Endothelial cell of umbilical vein (primary cell): ENCODE measurements at regions not wholly inside any gene's neighbourhood (a gene's known extent, or its start where the extent isn't known, plus 50 kb on each side); places are given as distances from the start of the nearest gene placed in this dataset.

Experiments used
- BruUV-seq: library from RNA; stranded (reverse); fragments of 400-500 nt; replicated peaks from 2 replicates; lab custom pipeline; 2021; lab: Mats Ljungman, UMichigan
- CTCF ChIA-PET: fragments of 300-600, 350-600 bp; sonication (Branson Sonifier 250); formaldehyde crosslinking; loops from one replicate; lab custom pipeline; 2021; ENCODE audit warnings: antibody characterized with exemption, inconsistent platforms; lab: Charles Lee
- POLR2A ChIA-PET: fragments of 300-600, 350-600 bp; sonication (Branson Sonifier 250); formaldehyde crosslinking; loops from one replicate; lab custom pipeline; 2021; ENCODE audit warnings: antibody characterized with exemption, inconsistent platforms; lab: Charles Lee
- DNase-seq: peaks from one replicate; pipeline ENCODE4 v3.0.0-alpha.2; 2011; ENCODE audit warnings: low read depth, low spot score
- FAIRE-seq: peaks from 2 replicates; lab custom pipeline; 2011; peaks lifted over from hg19 to GRCh38; lab: Jason Lieb, UNC
- H2AFZ ChIP-seq: 2 replicates; pipeline ENCODE4 v1.6.0; 2012; ENCODE audit warnings: low read depth, low read length, control low read depth, inconsistent platforms
- H3K27ac ChIP-seq: 2 replicates; pipeline ENCODE4 v1.5.1; 2011; ENCODE audit warnings: low read depth, mild to moderate bottlenecking, control low read depth, low read length, moderate library complexity; ENCODE audit not compliant: insufficient read depth
- H3K27me3 ChIP-seq, 2 experiments: 2 replicates each; pipeline versions ENCODE4 v1.6.0 to v1.6.1; 2011; ENCODE audit warnings: low read length in 2 of 2, mixed read lengths in 1 of 2; ENCODE audit not compliant: control insufficient read depth in 2 of 2, insufficient read depth in 2 of 2
- H3K36me3 ChIP-seq, 2 experiments: 2 replicates in 1 of 2; 3 replicates in 1 of 2; pipeline ENCODE4 v1.5.1; 2011; ENCODE audit warnings: low read length in 2 of 2, mild to moderate bottlenecking in 1 of 2, moderate library complexity in 1 of 2; ENCODE audit not compliant: control insufficient read depth in 2 of 2, insufficient read depth in 2 of 2; ENCODE audit errors: extremely low read depth in 1 of 2
- H3K4me1 ChIP-seq: 3 replicates; pipeline ENCODE4 v1.5.1; 2011; ENCODE audit warnings: mild to moderate bottlenecking, low read length; ENCODE audit not compliant: control insufficient read depth, insufficient read depth; ENCODE audit errors: extremely low read depth
- H3K4me2 ChIP-seq: 2 replicates; pipeline ENCODE4 v1.6.1; 2011; ENCODE audit warnings: low read length, control low read depth, mixed read lengths; ENCODE audit not compliant: insufficient read depth
- H3K4me3 ChIP-seq, 3 experiments: fragments of 200-600 bp in 1 of 3; sonication (generic), shearing (Covaris generic) in 1 of 3; replicated peaks in 1 of 3; 2 replicates each; pipeline ENCODE4 v1.5.1; 2011 to 2016; ENCODE audit warnings: control low read depth in 3 of 3, low read length in 3 of 3, mild to moderate bottlenecking in 2 of 3, inconsistent platforms in 1 of 3, low read depth in 1 of 3, moderate library complexity in 1 of 3; ENCODE audit not compliant: insufficient read depth in 1 of 3
- H3K79me2 ChIP-seq: 2 replicates; pipeline ENCODE4 v1.6.0; 2012; ENCODE audit warnings: low read length, inconsistent platforms; ENCODE audit not compliant: control insufficient read depth, insufficient read depth
- H3K9ac ChIP-seq: replicated peaks from 2 replicates; pipeline ENCODE3; 2011; ENCODE audit warnings: low read length, control low read depth; ENCODE audit not compliant: insufficient read depth; ENCODE audit errors: extremely low read depth
- H3K9me1 ChIP-seq: replicated peaks from 3 replicates; pipeline ENCODE4 v1.6.0; 2011; ENCODE audit warnings: mild to moderate bottlenecking, low read length; ENCODE audit not compliant: control insufficient read depth, insufficient read depth; ENCODE audit errors: extremely low read depth
- H3K9me3 ChIP-seq: replicated peaks from 2 replicates; pipeline ENCODE4 v1.5.1; 2012; ENCODE audit warnings: low read length, inconsistent platforms; ENCODE audit not compliant: control insufficient read depth, insufficient read depth
- H4K20me1 ChIP-seq: replicated peaks from 2 replicates; pipeline ENCODE3; 2011; ENCODE audit warnings: mild to moderate bottlenecking, low read length; ENCODE audit not compliant: control insufficient read depth, insufficient read depth; ENCODE audit errors: extremely low read depth
- CTCF ChIP-seq, 2 donors: IDR thresholded peaks; 1 replicate in 1 of 2; 2 replicates in 1 of 2; pipeline ENCODE4 v1.5.1; 2011; ENCODE audit warnings: low read length in 2 of 2, mild to moderate bottlenecking in 2 of 2, moderate library complexity in 2 of 2, control low read depth in 1 of 2, inconsistent platforms in 1 of 2, low read depth in 1 of 2; ENCODE audit not compliant: insufficient read depth in 1 of 2; ENCODE audit errors: extremely low read depth in 1 of 2
- EZH2 ChIP-seq: IDR thresholded peaks from 2 replicates; pipeline ENCODE4 v1.6.1; 2012; ENCODE audit warnings: borderline replicate concordance, low read depth, mild to moderate bottlenecking, moderate library complexity, low read length, inconsistent platforms; ENCODE audit not compliant: severe bottlenecking
- FOS ChIP-seq: IDR thresholded peaks from 2 replicates; pipeline ENCODE4 v1.6.1; 2011; ENCODE audit warnings: mild to moderate bottlenecking, low read length, moderate library complexity, borderline replicate concordance; ENCODE audit not compliant: insufficient read depth
- GATA2 ChIP-seq: IDR thresholded peaks from 2 replicates; pipeline ENCODE4 v1.7.0; 2011; ENCODE audit warnings: low read depth, mild to moderate bottlenecking, moderate library complexity, mixed read lengths, low read length; ENCODE audit not compliant: insufficient read length, insufficient read depth
- JUN ChIP-seq: IDR thresholded peaks from 2 replicates; pipeline ENCODE4 v1.6.1; 2011; ENCODE audit warnings: borderline replicate concordance, low read depth; ENCODE audit not compliant: insufficient read length, insufficient read depth
- MYC ChIP-seq: IDR thresholded peaks from one replicate; pipeline ENCODE4 v1.6.1; 2011; ENCODE audit warnings: mild to moderate bottlenecking, low read depth, low read length
- POLR2A ChIP-seq: IDR thresholded peaks from 2 replicates; pipeline ENCODE4 v1.6.1; 2012; ENCODE audit warnings: low read depth, mild to moderate bottlenecking, control low read depth, low read length
- POLR2AphosphoS5 ChIP-seq: IDR thresholded peaks from 2 replicates; pipeline ENCODE4 v1.6.1; 2012; ENCODE audit warnings: low read depth, mild to moderate bottlenecking, control low read depth, low read length, moderate library complexity; ENCODE audit not compliant: insufficient read depth
- dilution Hi-C: fragments of 300-500 bp; cut with MboI; formaldehyde crosslinking; loops from one replicate; pipeline ENCODE4 v1.15.0; 2019; ENCODE audit warnings: low sequenced_read_pairs; ENCODE audit not compliant: extremely low pct_ligation_motif_present
- intact Hi-C: fragments of 100-400 bp; cut with micrococcal nuclease; formaldehyde crosslinking; loops from one replicate; pipeline ENCODE4 v1.10.0; 2022
- TF ChIP-seq, protein P1 (sequence below): IDR thresholded peaks from 2 replicates; pipeline ENCODE4 v1.6.1; 2011; ENCODE audit not compliant: insufficient read depth, insufficient read length

DNA sequence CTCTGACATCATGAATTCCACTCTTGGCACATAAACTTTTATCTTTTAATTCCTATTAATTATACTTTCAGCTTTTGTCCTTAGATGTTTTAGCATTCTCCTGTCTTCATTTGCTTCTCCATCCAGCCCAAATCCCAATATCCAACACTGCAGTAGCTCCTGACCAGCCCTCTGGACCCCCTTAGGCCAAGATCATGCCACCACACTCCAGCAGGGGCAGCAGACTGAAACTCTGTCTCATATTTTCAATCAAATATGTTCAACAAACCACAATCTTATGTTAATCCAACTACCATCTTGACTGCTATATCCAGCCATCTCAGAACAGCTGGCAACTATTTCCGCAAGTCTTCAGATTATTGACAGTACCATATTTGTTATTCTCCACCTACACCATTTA is 315.8 kb upstream of the ROBO2 start:
- H3K4me2 ChIP-seq = no peak overlapping the region
- dilution Hi-C loops = no loop called here
- no peak overlapping the region for H2AFZ ChIP-seq
- BruUV-seq = no TSS peak
- H3K4me3 ChIP-seq = no peak overlapping the region
- no peaks in the 10 kb centered on the region for H3K27me3 ChIP-seq
- no peaks in the 10 kb centered on the region for H3K9me1 ChIP-seq
- H3K9ac ChIP-seq = no peak overlapping the region
- DNase-seq (no peak), FAIRE-seq (no peak)
- no peak overlapping the region for H3K27ac ChIP-seq
- CTCF ChIA-PET = no interaction called here
- peaks cover 2% of the 10 kb centered on the region for H3K9me3 ChIP-seq
- intact Hi-C loops = no loop called here
- TF ChIP-seq MYC (no peak), EZH2 (no peak), POLR2AphosphoS5 (no peak), JUN (no peak), CTCF (IDR thresholded peaks at IDR 0.05; ENCODE audit: extremely low read depth in 1 of 2, insufficient read depth in 1 of 2, low read depth in 1 of 2, low read length in 2 of 2) (no peak), POLR2A (no peak), GATA2 (no peak), FOS (no peak)
- TF ChIP-seq, protein P1, sequence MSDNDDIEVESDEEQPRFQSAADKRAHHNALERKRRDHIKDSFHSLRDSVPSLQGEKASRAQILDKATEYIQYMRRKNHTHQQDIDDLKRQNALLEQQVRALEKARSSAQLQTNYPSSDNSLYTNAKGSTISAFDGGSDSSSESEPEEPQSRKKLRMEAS = no peak
- no peaks in the 10 kb centered on the region for H4K20me1 ChIP-seq
- no peaks in the 10 kb centered on the region for H3K36me3 ChIP-seq
- H3K79me2 ChIP-seq = no peaks in the 10 kb centered on the region
- POLR2A ChIA-PET = no interaction called here
- no peaks in the 10 kb centered on the region for H3K4me1 ChIP-seq
